ENCODE measurements at regions not wholly inside any gene's neighbourhood (a gene's known extent, or its start where the extent isn't known, plus 50 kb on each side); places are given as distances from the start of the nearest gene placed in this dataset.

GRCh38 chr6:21965016-21965415 lies 331.8 kb downstream of the PRL start:
- DNase-seq (ENCODE audit: low spot score) = no peak

- DNase-seq (ENCODE audit: low spot score) = no peak
Observed at GRCh38 chr6:21965953-21966539, 330.8 kb downstream of the PRL start.

- DNase-seq (ENCODE audit: low spot score) = no peak
Observed at GRCh38 chr6:21967056-21967974, 329.5 kb downstream of the PRL start.

- DNase-seq (ENCODE audit: low spot score) = no peak
Observed at GRCh38 chr6:21968411-21968810, 328.4 kb downstream of the PRL start.

- DNase-seq (ENCODE audit: low spot score) = no peak
Observed at GRCh38 chr6:21969192-21969591, 327.6 kb downstream of the PRL start.

GRCh38 chr6:21970569-21971300 lies 326.1 kb downstream of the PRL start:
- DNase-seq (ENCODE audit: low spot score) = no peak

GRCh38 chr6:21971541-21971940 lies 325.3 kb downstream of the PRL start:
- DNase-seq (ENCODE audit: low spot score) = no peak

GRCh38 chr6:21972516-21972915 lies 324.3 kb downstream of the PRL start:
- DNase-seq (ENCODE audit: low spot score) = no peak

- DNase-seq (ENCODE audit: low spot score) = no peak
Observed at GRCh38 chr6:21977346-21977745, 319.5 kb downstream of the PRL start.

- DNase-seq (ENCODE audit: low spot score) = no peak
Observed at GRCh38 chr6:21981235-21981833, 315.5 kb downstream of the PRL start.

GRCh38 chr6:21984135-21984534 lies 312.7 kb downstream of the PRL start:
- no peak for DNase-seq (ENCODE audit: low spot score)

- DNase-seq (ENCODE audit: low spot score) = no peak
Observed at GRCh38 chr6:21984561-21984960, 312.3 kb downstream of the PRL start.

GRCh38 chr6:21985904-21986303 lies 310.9 kb downstream of the PRL start:
- DNase-seq (ENCODE audit: low spot score) = no peak

- DNase-seq (ENCODE audit: low spot score) = no peak
Observed at GRCh38 chr6:21986703-21987102, 310.1 kb downstream of the PRL start.

- peak; percentile 74 for DNase-seq (ENCODE audit: low spot score)
Observed at GRCh38 chr6:21987501-21987957, 309.3 kb downstream of the PRL start.

- DNase-seq (ENCODE audit: low spot score) = no peak
Observed at GRCh38 chr6:21990577-21990976, 306.3 kb downstream of the PRL start.

GRCh38 chr6:21992178-21992967 lies 304.5 kb downstream of the PRL start:
- no peak for DNase-seq (ENCODE audit: low spot score)

- DNase-seq (ENCODE audit: low spot score) = no peak
Observed at GRCh38 chr6:21993841-21994240, 303.0 kb downstream of the PRL start.

GRCh38 chr6:21994821-21995220 lies 302.0 kb downstream of the PRL start:
- DNase-seq (ENCODE audit: low spot score) = no peak

GRCh38 chr6:21995318-21995717 lies 301.5 kb downstream of the PRL start:
- no peak for DNase-seq (ENCODE audit: low spot score)

- DNase-seq (ENCODE audit: low spot score) = no peak
Observed at GRCh38 chr6:21996425-21997118, 300.3 kb downstream of the PRL start.

Measured in iPS-NIHi11 (cell line).